GM12891 (cell line): ENCODE measurements at regions not wholly inside any gene's neighbourhood (a gene's known extent, or its start where the extent isn't known, plus 50 kb on each side); places are given as distances from the start of the nearest gene placed in this dataset.

Source experiments
- POLR2A ChIP-seq: IDR thresholded peaks from 2 replicates; pipeline ENCODE4 v1.6.1; 2011; ENCODE audit warnings: low read depth, low read length, control low read depth
- POLR2AphosphoS5 ChIP-seq: IDR thresholded peaks from 2 replicates; pipeline ENCODE4 v1.6.1; 2011; ENCODE audit warnings: low read depth, low read length, control low read depth

DNA sequence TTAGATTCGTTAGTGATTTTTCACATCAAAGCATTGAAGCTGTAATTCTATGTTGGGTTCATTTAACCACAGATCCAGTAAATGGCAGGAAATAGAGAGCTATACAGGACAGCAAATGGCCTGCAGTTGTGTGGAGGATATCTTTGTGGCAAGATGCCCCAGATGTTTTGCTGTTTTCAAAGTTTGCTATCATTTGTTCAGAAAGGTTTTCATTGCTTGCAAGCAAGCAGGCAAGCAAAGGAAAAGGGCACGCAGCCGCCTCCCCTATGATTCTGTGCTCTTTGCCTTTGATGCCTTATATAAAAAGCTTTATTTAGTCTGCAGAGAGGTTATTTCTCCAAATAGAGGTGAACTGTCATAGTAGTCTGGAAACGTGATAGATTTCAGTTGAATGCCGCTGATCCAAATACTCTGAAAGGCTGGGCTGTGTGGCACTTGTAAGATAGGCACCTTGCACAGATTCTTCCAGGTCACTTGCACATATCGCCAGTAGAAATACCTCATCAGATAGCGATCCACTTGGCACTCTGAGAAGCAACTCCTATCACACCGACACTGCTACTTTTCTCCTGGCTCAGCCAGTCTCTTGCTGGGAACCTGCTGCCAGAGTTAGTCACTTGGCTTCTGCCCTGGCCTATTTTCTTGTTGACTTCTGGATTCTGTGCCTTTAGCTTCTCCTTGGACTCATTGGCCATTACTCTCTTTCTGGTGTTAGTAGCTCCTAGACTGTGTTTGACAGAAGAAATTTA, 66.4 kb downstream of the UTRN start:
- TF ChIP-seq POLR2A (no peak), POLR2AphosphoS5 (no peak)
